ENCODE measurements at regions not wholly inside any gene's neighbourhood (a gene's known extent, or its start where the extent isn't known, plus 50 kb on each side); places are given as distances from the start of the nearest gene placed in this dataset.

- H3K79me2 ChIP-seq (ENCODE audit: insufficient read depth, low read length) = no peaks in the 10 kb centered on the region
- peaks cover 59% of the 10 kb centered on the region for H3K27me3 ChIP-seq (ENCODE audit: insufficient read depth, low read length)
- H3K4me1 ChIP-seq (ENCODE audit: control insufficient read depth in 1 of 2, insufficient read depth in 2 of 2, low read length in 2 of 2) = no peaks in the 10 kb centered on the region
- DNase-seq (ENCODE audit: low read depth, low spot score) = no peak
- H4K20me1 ChIP-seq (ENCODE audit: insufficient read depth) = no peaks in the 10 kb centered on the region
- no peaks in the 10 kb centered on the region for H3K36me3 ChIP-seq (ENCODE audit: control insufficient read depth in 1 of 2, insufficient read depth in 2 of 2, low read length in 2 of 2)
- BruUV-seq (replicated peaks) = no TSS peak
- no peaks in the 10 kb centered on the region for H3K9me2 ChIP-seq (ENCODE audit: insufficient read depth)
- H3K4me3 ChIP-seq (replicated peaks in 1 of 2; ENCODE audit: low read depth in 1 of 2, low read length in 2 of 2) = no peak overlapping the region
- no peak for ATAC-seq
- H2AFZ ChIP-seq (ENCODE audit: low read depth, low read length, poor library complexity, severe bottlenecking) = no peak overlapping the region
- no peak for TF ChIP-seq ZNF274 (IDR thresholded peaks at IDR 0.05; ENCODE audit: low read depth, low read length)
- TF ChIP-seq ATF3 (IDR thresholded peaks at IDR 0.05) = no peak
- TF ChIP-seq RAD21 (IDR thresholded peaks at IDR 0.05; ENCODE audit: low read depth) = no peak
- TF ChIP-seq MAX (IDR thresholded peaks at IDR 0.05) = no peak
- TF ChIP-seq EGR1 (IDR thresholded peaks at IDR 0.05; ENCODE audit: low read depth) = no peak
- TF ChIP-seq REST (IDR thresholded peaks at IDR 0.05; ENCODE audit: low read depth) = no peak
- TF ChIP-seq SIN3A (IDR thresholded peaks at IDR 0.05; ENCODE audit: low read depth) = no peak
- TF ChIP-seq CTCF (IDR thresholded peaks at IDR 0.05 in 2 of 3, conservative IDR thresholded peaks at IDR 0.05 in 1 of 3; ENCODE audit: borderline replicate concordance in 1 of 3, insufficient read depth in 1 of 3, low read depth in 2 of 3, low read length in 2 of 3) = no peak
- TF ChIP-seq JUND (IDR thresholded peaks at IDR 0.05) = no peak
- no peak for TF ChIP-seq SRF (IDR thresholded peaks at IDR 0.05; ENCODE audit: low read depth)
- no peak for TF ChIP-seq ZFX (IDR thresholded peaks at IDR 0.05)
- no peak for TF ChIP-seq FOSL1 (IDR thresholded peaks at IDR 0.05; ENCODE audit: low read depth)
- TF ChIP-seq ELF1 (IDR thresholded peaks at IDR 0.05; ENCODE audit: borderline replicate concordance, low read depth) = no peak
- no peak for TF ChIP-seq EZH2phosphoT487 (IDR thresholded peaks at IDR 0.05; ENCODE audit: borderline replicate concordance)
- TF ChIP-seq ZBTB33 (IDR thresholded peaks at IDR 0.05; ENCODE audit: extremely low read depth, insufficient replicate concordance, low read length) = no peak
- no peak for TF ChIP-seq POLR2AphosphoS5 (IDR thresholded peaks at IDR 0.05; ENCODE audit: low read depth, low read length)
- no peak for TF ChIP-seq EZH2 (IDR thresholded peaks at IDR 0.05)
- ChIA-PET POLR2A (no interaction called here), CTCF (no interaction called here), RAD21 (ENCODE audit: low non-redundant PET in 1 of 2, low total read pairs in 2 of 2, uncharacterized antibody in 2 of 2, unreplicated experiment in 2 of 2) (no interaction called here)
- H3K9ac ChIP-seq (ENCODE audit: low read length) = no peak overlapping the region
- H3K27ac ChIP-seq (ENCODE audit: low read depth, low read length) = no peak overlapping the region
- H3K4me2 ChIP-seq (ENCODE audit: low read length) = no peak overlapping the region
- intact Hi-C loops (cut with micrococcal nuclease) = no loop called here
- peaks cover 10 to 18% of the 10 kb centered on the region in 2 experiments; a peak in 3 of 4 replicates for H3K9me3 ChIP-seq (ENCODE audit: control insufficient read depth in 1 of 2, insufficient read depth in 1 of 2, low read depth in 1 of 2, low read length in 2 of 2)
Measured at GRCh38 chr17:73731733-73732132, 87.5 kb upstream of the SDK2 start.

All from HCT116 (cell line).